DMS79 treated with DMSO at 0.1 percent for 48 hours (cell line): ENCODE measurements at regions not wholly inside any gene's neighbourhood (a gene's known extent, or its start where the extent isn't known, plus 50 kb on each side); places are given as distances from the start of the nearest gene placed in this dataset.

ENCODE experiments used
- DNase-seq: peaks from one replicate; lab custom pipeline; 2025; lab: John Stamatoyannopoulos, UW

DNA sequence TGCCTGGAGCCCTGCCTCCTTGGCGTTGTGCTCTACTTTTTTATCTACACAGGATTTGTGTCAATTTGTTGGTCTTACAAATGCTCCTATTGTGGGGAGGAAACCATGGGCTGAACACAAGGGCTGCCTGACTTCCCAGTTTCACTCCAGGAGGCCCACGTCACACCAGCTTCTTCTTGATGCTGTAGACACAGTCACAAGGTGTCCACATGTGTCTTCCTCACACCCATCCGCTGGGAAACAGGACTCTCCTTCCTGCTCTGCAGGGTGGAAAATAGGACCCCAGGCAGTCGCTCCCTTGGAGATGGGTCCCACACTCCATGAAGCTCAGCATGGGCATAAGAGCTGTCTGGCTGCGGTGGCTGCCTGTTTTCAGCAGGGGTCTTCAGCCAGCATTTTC, 468.2 kb downstream of the EPHA4 start:
- DNase-seq = no peak

DNA sequence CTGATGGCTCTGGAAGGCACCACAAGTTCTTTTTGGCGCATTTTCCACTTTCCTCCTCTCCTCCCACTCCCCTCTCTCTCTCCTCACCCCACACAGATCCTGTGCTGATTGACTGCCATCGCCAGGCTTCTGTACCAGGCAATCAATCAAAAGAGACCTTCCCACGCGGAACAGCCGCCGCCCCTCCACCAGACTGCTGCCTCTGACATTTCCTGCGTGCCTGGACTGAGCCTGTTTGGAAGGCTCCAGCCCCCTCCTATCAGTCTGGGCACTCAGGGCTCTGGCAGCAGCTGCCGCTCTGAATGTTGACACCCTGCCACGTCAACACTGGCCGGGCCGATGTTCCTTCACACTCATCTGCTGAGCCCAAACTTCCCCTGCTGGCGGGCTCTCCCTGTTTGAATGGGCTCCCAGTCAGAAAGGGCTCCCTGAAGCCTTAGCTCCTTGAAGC, 467.7 kb downstream of the EPHA4 start:
- DNase-seq = no peak

DNA sequence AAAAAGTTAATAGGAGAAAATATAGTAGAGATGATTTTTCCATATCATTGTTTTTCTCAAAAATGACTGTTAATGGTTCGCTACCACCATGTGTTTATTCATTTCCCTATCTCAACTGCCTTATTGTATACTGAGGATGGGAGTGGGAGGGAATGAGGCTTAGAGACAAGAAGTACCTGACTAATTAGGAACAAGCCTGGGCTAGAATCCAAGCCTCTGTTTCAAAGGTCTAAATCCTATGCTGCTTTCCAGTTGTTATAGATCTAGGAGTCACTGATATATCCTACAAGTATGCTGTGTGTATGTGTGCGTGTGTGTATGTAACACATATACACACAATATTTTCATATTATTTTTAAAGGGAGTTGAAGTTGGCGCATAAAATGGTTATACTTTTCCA, 465.9 kb downstream of the EPHA4 start:
- no peak for DNase-seq

DNA sequence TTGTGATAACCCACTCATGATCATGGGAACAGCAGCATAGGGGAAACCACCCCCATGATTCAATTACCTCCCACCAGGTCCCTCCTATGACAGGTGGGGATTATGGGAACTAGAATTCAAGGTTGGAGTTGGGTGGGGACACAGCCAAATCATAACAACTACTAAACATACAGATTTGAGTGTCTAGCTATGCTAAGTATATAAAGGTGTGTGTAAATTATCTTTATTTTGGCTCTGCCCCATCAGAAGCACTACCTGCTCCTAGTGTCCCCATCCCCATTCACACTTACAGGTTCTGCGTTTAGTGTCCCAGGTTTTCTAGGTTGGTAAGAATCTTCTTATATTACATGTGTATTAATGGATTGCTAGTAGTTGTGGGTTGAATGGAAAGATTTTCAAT, 464.7 kb downstream of the EPHA4 start:
- no peak for DNase-seq

DNA sequence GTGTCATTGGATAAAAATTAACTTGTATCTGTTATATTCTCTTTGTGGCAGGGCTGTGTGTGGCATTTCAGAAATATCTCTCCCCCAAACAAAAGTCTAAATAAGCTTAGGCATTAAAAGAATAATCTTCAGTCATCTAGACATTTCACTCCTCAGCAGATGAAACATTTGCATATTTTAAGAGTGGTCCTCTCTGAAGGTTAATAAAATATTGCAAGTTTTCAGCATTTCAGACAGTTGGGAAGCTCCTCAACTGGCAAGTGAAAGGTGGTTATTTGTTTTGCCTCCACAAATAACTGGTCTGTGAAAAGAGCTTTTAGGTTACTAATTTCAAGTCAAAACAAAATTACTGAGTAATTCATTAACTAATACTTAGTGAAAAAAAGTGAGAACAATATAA, 462.6 kb downstream of the EPHA4 start:
- DNase-seq = no peak

DNA sequence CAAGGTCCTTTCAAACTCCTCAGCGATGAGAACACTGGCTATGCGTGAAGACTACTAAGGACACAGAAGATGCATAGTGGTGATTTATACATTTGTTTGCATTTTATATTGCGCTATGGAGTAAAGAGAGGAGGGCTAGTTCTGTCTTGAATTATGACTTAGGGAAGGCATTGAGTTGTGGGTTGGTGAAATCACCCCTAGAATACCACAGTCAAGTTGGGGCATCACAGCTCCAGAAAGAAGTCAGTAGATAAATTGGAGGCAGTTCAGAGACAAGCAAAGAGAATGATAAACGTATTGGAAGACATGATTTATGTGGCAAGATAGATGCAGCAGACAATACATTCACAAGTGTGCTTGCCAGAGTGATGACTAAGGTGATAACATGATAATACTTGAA, 460.4 kb downstream of the EPHA4 start:
- no peak for DNase-seq

DNA sequence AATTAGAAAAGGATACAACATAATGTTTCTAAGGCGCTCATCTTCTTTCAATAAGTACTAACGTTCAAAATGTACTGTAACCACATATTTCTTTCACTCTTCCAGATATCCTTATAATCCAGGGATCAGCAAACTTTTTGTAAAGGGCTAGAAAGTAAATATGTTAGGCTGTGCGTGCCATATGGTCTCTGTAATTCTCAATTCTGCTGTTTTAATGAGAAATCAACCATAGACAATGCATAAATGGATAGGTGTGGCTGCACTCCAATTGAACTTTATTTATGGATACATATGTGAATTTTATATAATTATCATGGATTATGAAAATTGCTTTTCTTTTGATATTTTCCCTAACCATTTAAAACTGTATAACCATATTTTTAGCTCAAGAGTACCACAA, 459.4 kb downstream of the EPHA4 start:
- DNase-seq = no peak

DNA sequence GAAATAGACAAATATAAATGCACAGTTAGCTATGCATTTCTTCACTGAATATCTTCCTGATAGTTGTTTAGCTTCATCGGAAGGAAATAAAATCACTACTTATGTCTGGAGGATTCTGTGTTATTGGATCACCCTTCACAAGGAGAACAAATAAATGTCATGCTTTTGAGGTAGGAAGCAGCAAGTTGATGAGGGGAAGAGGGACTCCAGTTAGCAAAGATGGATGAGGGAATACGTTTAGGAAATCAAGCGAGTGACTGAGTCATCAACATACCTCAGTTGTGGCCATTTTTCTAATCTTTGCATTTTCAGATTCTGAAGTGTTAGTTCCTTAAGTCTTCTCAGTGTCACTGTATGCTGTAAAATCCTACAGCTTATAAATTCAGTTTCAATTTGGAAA, 456.2 kb downstream of the EPHA4 start:
- no peak for DNase-seq

DNA sequence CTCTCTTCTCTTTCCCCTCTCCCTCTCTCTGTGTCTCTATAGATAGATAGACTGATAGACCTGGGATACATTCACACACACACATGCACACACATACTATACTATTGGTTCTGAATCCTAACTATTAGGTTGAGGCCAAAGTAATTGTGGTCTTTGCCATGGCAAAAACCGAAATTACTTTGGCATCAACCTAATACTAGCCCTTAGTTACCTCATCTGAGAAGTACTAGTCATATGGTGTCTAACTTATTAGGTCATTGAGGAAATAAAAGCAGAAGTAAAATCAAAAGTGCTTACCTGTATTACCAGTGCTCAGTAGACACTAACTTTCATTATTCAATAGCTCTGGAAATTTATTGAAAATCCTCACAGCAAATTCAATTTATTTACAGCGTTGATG, 451.5 kb downstream of the EPHA4 start:
- no peak for DNase-seq

DNA sequence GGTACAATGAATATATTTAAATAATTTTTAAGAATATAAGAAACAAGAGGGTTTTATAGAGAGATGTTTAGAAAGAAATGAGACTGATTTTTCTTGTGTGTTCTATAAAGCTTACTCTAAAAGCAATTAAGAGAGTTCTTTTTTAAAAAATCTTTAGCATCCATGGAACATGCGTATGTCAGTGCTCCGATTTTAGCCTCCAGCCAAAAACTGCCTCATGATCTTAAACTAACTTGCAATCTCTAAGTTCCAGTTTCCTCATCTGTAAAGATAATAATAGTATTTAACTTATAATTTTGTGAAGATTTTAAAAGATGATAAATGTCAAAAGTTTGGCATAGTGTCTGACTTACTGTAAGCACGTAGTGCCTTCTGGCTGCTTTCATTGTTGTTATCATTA, 448.7 kb downstream of the EPHA4 start:
- DNase-seq = no peak

DNA sequence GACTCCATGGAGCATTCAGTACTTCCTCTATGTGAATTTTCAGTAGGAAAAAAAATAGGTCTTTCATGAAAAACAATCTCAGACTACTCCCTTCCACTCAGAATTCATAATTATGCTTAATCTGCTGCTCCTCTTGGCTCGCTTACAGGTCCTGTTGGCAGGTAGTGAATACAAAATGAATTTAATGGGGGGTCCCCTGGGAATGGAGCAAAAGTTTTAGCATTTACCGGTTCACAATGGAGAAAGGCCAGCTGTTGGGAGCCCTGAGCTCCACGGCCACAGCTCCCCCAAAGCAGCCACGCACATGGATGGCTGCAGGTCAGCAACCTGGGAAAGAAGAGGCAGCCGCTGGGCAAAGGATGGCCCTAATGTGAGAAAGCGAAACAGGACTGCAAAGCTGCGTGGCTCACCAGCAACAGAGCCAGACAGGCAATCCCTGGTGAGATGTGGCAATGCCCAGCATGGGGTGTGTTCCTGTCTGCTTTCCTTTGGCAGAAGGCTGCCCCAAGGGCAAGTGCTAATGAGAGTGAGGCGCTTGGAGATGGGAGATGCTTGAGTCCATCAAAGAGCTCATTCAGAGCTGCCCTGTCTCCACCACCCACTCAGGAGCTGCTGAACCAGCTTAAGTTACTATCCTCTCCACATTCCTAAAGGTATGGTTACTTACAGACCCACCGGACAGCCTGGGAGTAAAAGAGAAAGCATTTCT, 447.4 kb downstream of the EPHA4 start:
- DNase-seq = peak; percentile 85

DNA sequence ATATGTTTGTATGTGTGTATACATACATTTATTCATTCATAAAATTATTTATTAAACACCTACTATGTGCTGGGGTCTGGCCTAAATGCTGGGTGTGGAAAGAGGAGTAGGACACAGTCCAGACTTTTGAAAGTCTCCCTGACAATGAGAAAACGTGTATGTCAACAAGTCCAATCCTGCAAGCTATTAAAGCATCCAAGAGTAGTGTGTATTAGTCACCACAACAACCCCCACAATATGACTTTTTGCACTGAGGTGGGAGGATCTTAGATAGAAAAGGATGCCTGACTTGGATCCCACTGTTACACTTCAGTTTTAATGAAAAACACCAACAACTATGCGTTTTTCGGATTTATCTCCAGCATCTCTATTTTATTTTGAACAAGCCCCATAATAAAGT, 446.4 kb downstream of the EPHA4 start:
- DNase-seq = no peak

DNA sequence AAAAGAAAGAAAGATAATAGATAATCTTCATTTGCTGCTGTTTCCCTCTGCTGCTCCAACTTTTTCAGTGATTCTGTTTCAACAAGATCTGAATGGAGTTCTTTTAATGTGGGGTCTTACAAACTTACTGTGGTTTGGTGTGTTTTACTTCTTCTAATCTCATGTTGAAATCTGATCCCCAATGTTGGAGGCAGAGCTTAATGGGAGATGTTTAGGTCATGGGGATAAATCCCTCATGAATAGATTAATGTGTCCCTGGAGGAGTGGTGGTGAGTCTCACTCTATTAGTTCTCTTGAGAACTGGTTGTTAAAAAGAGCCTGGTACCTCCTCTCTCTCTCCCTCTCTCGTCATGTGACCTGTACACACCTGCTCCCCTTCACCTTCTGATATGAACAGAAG, 442.4 kb downstream of the EPHA4 start:
- DNase-seq = no peak

DNA sequence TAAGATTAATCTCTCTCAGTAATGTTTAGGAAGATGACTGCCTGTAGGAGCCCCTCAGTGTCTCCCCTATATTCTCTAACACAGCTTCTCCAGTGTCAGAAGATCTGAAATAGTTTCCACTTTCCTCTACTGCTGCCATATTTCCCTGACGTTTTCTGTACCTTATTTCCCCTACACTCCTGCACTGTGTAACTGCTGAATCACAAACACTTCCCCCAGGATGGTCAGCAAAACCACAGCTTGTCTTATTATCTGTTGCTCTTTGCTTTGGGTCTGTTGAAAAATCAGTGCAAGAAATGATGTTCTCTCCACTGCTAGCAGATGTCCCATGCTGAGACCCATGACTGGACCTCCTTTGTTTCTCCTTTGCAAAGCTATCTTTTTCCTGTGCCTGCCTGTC, 441.7 kb downstream of the EPHA4 start:
- no peak for DNase-seq

DNA sequence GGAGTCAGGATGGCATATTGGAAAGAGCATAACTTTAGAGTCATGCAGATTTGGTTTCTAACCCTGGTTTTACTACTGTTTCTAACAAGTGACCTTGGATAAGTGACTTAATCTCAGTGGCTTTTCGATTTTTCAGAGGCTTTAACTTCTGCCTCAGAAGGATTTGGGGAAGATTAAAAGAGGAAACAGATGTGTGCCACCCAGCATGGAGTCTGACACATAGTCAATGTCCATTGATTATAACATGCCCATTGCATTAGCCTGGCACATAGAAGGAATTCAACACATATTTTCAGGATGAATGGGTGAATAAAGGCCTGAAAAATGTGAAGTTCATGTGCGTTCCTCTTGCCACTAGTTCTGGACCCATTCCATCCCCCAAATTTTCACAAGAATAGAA, 438.2 kb downstream of the EPHA4 start:
- no peak for DNase-seq

DNA sequence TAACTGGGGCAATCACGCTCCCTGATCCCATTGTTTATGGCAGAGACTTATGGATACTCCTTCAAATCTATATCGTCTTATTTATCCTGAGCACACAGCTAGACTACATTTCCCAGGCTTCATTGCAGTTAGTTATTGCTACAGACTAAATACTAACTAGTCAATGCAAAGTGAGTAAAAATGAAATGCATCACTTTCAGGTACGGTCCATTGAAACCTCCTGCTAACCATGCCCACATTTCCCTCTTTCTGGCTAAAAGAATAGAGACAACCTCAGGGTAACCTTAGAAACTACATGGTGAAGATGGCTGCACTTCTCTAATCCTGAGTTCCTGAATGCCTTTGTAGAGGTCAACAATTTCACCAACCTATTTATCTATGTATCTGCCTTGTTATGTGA, 437.4 kb downstream of the EPHA4 start:
- DNase-seq = no peak

DNA sequence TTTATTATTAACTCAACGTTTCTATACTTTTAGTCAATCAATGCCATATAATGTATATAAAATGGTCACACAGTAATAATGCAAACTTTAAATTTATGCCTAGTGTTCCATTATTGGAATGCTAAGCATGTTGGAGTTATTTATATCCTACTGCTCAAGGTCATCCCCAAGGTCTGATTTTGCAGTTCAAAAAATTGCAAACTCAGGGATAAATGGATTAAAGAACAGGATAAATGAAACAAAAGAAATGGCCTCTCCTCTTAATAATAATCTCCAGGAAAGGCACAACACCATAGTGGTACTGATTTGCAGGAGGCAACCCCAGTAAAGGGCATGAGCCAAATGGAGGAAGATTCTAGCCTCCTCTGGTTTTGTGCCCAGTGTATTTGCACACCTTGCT, 436.4 kb downstream of the EPHA4 start:
- DNase-seq = no peak

DNA sequence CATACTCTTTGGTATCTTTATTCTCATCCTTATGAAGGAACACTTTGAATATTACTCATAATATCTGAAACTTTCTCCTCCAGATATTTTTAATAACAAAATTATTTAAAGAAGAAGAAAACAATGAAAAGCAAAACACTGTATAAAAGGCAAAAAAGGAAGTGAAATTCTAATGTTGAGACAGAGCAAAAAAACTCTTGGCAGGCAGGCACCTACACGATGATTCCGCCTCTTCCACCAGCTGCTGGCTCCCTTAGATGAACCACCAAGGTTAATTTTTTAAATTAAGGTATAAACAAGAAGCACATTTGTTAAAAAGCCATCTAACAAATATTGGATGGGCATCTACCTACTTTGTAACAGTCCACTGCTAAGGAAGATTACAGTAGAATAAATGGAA, 434.7 kb downstream of the EPHA4 start:
- no peak for DNase-seq

DNA sequence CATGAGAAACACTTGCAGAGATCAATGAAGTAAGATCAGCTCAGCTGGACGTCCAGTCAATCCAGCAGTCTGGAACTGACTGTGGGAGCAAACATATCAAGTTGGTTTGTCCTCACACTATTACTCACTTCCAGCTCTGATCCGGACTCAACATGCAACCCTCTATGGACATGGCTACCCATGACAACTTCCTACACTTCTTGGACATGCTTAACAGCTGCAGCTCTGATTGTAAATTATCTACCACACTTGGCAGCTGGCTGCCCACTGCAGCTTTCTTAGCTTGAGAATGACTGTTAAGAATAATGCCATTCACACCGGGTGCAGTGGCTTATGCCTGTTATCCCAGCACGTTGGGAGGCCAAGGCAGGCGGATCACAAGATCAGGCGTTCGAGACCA, 429.8 kb downstream of the EPHA4 start:
- no peak for DNase-seq

DNA sequence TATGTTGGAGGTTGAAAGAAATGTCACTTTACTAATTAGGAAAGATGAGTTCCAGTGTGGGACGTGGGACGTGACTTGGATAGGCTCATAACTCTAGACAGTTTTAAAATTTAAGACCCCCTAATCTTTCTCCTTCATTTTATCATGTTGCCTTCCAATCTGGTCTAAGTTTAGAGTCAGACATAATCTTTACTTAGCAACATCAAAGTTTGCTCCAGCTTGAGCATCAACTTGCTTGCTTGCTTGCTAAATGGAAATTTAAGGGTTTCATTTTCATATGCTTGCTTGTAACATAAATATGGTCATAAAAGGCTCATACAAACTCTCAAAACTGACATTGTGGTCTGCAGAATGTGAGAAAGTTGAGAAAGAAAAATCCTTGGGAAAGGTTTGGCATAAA, 428.9 kb downstream of the EPHA4 start:
- DNase-seq = no peak

DNA sequence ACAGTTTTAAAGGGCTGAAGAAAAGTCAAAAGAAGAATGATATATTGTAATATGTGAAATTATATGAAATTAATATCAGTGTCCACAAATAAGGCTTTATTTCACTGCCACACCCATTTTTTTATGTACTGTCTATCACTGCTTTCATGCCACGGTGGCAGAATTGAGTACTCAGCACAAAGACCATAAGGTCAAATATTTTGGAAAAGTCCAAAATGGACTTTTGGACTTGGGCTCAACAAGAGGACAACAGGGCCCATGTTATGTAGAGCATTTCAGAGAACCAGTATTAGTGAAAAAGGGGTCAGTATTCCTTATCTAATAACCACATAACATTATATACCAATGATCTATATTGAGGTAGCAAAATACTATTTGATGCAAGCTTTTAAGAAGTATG, 427.2 kb downstream of the EPHA4 start:
- DNase-seq = no peak

DNA sequence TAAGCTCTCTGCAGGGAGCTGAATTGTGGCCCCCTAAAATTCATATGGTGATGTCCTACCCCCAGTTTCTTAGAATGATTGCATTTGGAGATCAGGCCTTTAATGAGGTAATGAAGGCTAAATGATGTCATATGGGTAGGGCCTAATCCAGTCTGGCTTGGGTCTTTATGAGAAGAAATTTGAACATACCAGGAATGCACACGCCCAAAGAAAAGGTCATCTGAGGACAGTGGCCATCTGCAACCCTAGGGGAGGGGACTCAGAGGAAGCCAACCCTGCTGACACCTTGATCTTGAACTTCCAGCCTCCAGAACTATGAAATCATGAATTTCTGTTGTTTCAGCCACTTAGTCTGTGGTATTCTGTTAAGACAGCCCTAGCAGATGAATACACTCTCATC, 426.7 kb downstream of the EPHA4 start:
- no peak for DNase-seq

DNA sequence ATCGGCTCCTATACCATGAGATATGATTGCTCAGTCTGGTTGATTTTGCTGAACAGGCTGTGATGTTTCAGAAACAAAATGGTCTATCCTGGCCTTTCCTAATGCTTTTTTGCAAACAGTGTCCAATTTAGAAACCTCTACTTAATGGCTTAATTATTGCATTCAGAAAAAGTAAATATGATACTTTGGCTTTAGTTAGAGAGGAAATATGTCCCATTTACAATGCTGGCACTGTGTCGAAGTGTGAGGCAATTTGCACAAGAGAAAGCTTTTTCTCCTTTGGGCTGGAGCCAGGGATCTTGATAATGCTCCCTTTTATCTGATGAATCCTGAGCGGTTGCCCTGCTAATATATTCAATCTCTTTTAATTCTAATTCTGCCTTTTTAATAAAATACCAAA, 418.9 kb downstream of the EPHA4 start:
- no peak for DNase-seq

DNA sequence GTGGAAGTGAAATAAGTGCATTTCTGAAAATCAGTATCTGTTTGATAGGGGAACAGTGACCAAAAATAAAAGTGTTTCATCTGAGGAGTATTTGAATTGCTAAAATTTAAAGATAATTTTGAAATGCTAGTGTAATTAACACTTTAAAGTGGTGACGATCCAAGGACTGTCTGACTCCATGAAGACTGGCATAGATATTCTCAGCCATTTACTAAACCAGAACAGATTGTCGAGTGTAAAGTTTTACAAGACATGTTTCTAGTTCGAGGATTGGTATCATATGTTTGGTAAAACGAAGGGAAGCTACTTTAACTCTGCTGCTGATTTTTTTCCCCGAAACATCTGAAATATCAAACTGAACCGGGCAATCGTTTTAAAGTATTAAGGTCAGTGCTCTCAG, 417.9 kb downstream of the EPHA4 start:
- no peak for DNase-seq
